CMK (cell line): ENCODE measurements at regions not wholly inside any gene's neighbourhood (a gene's known extent, or its start where the extent isn't known, plus 50 kb on each side); places are given as distances from the start of the nearest gene placed in this dataset.
"Not testable (repeated sequence)": the region's sequence is repeated elsewhere in the genome, so short reads cannot be mapped to it uniquely, and the experiment has no call there.

ENCODE experiments used
- DNase-seq: peaks from one replicate; pipeline ENCODE4 v3.0.0-alpha.2; 2010; ENCODE audit warnings: low read depth

DNA sequence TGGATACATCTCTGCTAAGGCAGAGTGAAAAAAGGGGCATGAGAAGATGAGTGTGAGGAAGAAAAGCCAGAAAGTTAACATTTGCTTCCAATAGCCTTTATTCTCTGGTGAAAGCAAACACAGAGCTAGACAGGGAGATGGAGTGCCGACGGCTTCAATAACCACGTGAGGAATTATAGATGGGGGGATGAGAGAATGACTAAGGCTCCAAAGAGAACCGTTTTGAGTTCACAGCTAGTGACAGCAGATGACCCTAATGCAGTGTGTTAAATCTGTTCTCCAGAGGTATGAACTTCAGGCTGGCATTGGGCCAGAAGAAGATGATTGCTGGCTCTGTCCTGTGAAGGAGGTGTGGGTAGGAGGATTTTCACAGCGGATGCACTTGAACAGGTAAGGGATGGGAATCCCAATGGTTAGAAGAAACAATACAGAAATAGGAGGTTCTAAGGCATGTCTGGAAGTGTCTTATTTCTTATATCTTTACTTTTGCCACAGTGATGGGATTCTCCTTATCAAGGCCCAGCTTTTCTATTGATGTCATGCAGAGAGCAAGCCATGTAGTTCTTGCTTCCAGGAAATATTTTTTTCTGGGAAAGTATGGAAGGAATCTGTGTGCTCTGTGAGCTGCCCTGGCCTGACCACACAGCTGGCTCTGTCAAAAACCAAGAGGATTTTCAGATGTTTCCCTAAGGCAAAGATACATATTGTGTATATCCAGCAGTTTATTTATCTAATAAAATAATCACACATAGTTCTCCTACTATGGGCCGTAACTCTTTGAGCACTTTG is 573.8 kb downstream of the LTN1 start:
- no peak for DNase-seq

DNA sequence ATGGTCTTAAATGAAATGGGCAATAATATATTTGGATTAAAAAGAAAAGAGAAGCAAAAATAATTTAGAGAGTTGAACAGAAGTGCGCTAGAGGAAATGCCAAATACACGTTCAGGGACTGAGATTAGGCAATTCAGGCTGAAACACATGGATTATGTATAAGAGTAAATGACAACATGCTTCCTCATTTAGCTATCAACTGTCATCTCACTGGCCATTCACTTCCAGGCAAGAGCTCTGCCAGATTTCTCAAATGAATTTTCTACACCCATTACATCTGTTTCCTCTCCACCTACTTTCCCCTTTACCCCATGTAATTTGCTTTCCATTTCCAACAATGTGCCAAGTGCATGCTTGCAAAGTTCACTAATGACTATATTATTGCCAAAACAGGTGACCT is 582.4 kb downstream of the LTN1 start:
- no peak for DNase-seq

DNA sequence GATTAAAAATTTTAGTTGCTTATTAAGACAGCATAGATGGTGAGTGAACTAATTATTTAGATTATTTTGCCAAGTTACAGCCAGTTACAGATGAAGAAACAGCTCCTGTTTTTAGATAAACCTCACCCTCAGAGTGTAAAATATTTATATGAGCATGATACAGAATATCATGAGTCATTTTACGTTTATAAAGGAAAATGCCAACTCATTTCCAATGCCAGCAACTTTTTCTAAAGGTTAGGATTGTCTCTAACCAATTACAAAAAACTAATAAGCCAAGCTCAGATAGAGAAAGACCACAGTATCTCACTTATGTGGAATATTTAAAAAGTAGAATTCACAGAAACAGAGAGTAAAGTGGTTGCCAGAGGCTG is 590.1 kb downstream of the LTN1 start:
- DNase-seq, result no peak

DNA sequence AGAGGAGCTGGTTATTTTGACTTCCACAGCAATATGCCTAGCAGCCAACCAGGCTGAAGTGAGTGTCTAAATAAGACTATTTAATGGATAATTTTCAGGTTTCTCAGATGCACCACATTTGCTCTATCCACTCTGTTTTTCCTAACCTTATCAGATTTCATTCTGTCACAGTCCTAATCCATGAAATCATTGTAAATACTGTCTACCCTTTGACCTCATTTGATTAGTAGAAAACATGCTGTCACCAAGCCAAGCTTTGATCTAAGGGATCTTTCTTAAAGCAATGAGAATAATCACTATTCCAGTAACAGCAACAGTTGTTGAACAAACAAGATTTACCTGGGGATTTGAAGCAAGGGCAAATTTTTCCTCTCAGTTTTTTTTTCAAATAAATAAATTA is 595.6 kb downstream of the LTN1 start:
- no peak for DNase-seq

DNA sequence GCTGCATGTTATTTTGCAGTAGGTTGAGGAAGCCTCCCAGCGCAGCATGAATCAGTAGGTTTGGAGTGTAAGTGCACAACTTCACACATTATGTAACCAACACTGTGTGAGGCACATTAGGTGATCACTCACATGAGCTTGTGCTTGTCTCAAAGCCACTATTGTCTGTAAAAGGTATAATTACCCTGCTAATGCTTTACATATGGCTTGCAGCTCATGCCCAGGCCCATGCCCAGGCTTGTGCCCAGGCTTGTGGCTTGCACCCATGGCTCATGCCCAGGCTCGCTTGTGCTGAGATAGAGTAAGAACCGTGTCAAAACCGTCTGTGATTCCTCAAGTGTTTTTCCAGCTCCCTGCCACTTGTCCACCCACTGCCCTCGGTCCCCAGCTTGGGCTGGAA is 596.3 kb downstream of the LTN1 start:
- DNase-seq, result no peak

DNA sequence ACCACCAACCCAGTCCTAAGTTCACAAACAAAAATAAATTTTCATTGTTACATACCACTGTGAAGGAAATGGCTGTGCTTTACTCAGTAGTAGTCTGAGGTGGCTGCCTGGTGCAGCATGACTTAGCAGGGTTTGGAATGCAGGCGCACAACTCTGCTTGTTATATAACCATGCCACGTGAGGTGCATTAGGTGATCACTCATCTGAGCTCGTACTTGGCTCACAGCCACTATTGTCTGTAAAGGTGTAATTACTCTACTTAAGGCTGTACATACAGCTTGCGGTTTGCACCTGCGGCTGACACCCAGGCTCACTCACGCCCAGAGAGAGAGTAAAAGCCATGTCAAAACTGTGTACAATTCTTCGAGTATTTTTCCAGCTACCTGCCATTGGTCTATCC is 599.4 kb downstream of the LTN1 start:
- DNase-seq, result no peak

DNA sequence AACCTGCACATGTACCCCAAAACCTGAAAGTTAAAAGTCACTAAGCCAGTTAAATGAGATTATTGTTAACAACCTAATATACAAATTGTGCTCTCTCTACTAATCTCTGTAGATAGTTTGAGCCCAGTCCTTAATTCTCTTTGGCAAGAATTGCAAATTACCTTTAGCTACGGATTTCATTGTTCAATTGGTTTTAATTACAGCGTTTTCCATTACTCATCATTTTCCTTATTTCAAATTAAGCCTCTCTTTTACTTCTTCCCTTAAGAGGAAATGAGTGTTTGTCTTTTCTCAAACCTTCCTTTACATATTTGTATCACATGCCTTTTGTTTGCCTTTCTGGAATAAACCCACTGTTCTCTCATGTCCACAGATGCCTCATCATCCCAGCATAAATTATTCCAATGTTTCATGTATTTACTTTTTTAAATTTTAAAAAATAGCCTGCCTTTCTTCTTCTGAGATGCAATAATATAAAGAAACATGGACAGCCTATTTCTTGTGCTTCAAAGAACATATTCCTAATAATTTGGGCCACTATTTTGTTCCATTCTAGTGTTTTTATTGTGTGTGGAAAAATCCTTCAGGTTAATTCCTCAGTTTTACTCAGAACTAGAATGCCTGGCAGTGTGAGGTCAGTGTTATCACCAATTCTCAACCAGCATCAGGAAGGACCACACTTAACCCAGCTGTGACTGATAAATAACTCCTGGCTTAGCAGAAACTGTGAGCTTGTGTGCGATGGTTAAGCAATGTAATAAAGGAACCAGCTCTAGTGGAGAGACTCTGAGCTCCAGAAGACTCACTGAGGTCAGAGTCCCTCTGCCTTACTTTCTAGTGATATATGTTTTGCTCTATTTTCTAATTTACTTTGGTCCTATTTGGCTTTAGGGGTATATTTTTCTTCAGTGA is 600.5 kb downstream of the LTN1 start:
- DNase-seq, result peak; percentile 98

DNA sequence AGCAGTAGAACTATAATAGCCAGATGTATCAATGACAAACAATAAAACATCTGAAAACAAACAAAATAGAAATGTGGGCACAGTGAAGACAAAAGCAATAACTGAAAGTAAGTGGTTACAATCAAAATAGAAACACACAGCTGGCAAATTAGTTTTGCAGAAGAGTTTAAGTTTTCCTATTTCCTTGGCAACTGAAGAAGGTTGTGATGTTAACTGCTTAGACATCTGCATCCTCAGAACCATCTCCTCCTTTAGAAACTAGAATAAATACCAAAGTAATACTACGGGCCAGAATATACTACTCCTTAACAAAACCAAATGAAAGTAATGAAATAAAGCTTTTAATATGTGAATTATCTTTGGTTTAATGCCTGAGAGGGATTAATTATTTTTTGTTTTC is 605.5 kb downstream of the LTN1 start:
- no peak for DNase-seq

DNA sequence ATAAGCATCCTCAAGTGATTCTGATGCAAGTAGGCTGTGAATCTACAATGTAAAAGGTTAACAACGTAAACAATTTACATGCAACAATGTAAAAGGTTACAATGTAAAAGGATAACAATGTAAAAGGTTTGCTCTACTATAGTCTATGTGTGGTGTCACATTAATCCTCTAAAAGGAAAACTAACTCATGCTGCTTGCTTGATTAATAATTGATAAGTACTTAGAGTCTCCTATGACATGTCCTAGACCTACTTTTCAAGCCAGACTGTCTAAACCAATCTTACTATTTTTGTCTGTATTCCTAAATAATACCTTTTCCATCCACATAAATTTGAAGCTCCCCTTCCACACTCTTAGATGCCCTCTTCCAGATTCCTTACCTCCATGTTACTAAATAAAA is 606.8 kb downstream of the LTN1 start:
- DNase-seq, result no peak

DNA sequence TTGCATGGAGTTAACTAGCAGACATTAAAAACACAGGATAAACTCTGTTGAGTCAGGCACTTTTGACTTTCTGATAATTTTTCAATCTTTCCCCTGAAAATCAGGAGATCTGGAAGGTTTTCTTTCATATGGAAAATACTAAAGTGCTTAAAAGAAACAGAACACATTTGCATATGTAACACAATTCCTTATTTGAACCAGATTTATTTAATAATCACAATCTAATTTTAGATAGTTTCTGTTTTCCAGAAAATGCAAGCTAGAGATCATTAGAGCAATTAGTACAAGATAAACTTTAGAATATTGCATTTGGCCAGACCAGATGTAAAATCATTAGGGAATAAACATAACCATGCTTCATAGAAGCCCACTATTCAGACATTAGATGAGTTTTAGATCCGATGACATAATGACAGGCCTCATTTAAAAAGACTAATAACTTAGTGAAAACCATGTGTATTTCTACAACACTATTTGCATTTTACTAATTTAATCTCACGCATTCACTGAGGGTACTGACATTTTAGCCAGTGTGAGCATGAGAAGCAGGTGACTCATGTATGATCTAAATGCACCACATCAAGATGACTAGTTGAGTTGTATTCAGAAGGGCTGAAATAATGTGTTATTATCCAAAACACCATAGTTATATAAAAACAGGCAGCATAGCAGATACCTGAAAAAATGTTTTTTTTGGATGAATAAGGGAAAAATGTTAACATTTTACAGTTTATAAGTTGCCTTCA is 611.5 kb downstream of the LTN1 start:
- not testable (repeated sequence) for DNase-seq

DNA sequence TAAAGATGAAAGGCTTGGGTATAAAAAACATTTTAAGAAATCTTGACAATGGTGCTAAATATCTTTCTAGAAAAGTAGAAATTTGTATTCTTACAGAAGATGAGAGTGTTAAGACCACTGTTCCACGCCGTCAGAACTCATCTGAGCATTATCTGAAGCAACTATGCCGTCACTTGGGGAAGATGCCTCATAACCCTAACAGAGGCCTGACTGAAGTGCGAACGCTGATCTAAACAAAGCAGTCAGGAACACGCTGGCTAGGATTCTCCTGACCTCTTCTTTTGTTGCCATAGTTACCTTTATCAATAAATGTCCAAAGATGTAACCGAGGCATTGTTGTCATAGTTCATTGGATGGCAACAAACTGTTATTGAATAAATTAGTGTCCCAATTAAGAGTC is 612.4 kb downstream of the LTN1 start:
- DNase-seq, result no peak

DNA sequence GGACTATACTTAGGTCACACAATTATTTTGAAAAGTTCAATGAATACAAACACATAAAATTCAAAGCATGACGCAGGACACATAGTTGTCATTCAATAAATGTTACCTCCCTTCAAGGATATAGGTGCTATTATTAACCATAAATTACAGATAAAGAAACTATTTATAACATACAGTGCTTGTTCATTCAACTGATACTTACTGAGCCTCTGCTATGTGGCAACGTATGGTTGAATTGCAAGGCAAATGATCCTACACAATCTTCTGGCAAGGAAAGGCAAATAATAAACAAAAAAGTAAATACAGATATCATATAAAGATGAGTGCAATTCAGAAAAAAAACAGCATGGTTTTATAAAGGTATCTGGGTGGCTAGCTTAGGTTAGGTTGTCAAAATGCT is 614.7 kb downstream of the LTN1 start:
- no peak for DNase-seq

DNA sequence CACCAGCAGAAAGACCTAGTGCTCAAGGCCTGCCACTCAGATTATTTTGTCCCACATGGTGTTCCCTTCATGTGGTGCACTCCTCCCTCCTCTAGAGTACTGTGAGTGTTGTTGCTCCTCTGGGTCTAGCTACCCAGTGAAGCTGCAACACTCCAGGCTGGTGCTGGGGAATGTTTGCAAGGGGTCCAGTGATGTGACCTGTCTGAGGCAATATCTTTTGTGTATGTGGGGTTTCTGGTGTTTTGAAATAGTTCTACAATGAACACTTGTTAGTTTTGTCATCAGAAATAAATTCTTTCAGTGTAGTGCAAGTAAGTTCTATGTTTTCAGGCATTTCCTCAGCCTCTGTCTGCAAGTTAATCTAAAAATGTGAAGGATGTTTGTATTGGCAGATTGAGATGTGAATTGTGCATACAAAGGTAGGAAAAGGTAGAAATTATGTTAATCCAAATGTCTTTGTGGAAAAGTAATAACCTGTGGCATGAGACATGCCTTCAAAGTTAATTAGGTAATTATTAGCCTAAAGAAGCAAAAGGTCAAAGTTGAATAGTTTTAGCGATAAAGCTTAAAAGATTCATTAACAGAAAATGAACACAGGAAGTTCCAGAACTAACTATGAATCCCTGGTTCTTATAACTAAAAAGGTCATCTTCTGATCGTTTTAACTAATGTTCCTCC is 616.8 kb downstream of the LTN1 start:
- no peak for DNase-seq

DNA sequence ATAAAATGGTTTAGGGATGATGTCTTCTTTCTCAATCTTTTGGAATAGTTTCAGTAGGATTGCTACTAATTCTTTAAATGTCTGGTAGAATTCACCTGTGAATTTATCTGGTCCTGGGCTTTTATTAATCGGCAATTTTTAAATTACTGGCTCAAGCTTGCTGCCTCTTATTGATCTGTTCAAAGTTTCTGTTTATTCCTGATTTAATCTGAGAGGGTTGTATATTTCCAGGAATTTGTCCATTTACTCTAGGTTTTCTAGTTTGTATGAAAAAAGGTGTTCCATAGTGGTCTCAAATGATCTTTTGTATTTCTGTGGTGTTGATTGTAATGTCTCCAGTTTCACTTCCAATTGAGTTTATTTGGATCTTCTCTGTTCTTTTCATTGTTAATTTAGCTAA is 617.8 kb downstream of the LTN1 start:
- no peak for DNase-seq

DNA sequence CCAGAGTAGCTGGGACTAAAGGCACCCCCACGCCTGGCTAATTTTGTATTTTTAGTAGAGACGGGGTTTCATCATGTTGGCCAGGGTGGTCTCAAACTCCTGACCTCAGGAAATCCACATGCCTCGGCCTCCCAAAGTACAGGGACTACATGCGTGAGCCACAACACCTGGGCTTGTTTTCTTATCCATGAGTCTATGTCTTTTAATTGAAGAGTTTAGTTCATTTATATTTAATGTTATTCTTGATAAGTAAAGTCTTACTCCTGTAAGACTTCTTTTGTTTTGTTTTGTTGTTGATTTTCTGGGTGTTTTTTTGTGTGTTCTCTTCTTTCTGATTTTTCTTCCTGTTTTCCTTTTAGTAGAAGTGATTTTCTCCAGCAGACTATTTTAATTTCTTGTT is 621.0 kb downstream of the LTN1 start:
- DNase-seq, result no peak

DNA sequence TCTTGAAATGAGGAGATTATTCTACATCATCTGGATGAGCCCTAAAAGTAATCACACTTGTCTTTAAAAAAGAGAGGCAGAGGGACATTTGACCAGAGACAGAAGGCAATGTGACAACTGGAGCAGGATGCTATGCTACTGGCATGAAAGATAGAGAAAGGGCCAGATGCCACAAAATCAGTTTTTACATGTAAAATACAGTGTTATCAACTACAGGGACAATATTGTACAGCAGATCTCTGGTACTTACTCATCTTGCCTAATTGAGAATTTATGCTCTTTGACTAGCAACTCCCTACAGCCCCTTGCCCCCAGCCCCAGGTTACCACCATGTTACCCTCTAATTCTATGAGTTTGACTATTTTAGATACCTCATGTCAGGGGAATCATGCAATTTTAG is 633.4 kb downstream of the LTN1 start:
- DNase-seq, result peak; percentile 30

DNA sequence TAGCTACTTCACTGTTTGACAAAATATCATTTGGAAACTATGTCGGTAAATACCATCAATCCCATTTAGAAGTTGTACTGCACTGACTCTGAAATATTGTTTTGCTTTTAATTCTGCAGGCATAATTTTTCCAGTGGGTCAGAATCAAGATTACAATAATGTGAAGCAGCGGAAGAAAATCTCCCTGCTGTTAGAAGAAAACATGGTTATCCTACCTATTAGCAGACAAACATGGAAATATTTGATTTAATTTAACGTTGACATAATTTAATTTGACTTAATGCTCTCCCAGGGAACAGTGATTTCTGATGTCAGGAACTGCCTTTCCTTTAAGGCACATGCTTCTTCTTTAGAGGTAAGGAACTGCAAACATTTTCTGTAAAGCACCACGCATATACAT is 634.0 kb downstream of the LTN1 start:
- DNase-seq, result no peak

DNA sequence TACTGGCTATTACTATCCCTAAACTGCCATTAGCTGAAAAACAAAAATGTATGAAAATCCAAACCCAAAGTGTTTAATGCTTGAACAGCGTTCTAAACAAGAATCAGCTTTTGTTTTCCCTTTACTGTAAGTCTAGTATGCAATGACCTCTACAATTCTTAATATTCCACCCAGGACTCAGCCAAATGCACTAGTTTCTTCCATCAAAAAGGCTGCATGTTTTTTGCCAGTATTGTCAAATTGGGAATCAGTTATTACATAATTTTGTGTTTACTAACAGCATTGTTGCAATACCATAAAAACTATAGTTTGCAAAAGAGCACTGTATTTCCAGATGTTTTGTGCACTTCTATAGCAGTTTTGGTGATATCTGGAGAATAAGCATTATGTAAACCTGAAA is 634.5 kb downstream of the LTN1 start:
- DNase-seq, result no peak

DNA sequence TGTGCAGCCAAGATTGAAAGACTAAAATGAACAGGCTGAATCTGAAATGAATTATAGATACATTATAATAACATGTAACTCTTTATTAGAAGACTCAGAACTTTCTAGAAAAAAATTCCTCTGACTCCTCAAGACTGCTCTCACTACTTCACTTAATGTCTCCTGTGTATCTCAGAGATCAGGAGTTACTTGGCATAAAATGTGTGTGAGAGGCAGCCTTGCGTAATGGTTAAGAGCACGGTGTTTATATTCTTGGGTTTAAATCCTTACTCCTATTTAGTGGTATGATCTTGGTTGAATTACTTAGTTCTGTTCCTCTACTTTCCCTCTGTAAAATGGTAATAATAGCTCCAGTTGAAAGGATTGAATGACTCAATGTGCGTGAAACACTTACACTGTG is 634.9 kb downstream of the LTN1 start:
- DNase-seq, result no peak

DNA sequence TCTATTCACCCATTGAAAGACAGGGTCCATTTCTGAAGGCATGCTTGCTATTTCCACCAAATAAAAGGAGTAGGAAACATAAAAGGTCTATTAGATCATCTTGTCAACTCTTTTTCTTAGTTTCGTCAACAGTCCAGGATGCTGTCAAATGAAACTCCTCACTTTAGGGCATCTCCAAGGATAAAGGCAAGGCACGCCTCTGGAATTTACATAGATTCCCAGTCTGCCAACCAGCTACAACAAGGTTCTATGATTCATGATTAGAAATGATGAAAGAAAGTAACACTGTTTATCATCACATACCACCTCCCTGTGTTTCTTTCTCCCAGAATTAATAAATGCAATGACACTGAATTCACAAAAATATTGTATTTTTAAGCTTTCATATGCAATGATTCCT is 636.3 kb downstream of the LTN1 start:
- no peak for DNase-seq

DNA sequence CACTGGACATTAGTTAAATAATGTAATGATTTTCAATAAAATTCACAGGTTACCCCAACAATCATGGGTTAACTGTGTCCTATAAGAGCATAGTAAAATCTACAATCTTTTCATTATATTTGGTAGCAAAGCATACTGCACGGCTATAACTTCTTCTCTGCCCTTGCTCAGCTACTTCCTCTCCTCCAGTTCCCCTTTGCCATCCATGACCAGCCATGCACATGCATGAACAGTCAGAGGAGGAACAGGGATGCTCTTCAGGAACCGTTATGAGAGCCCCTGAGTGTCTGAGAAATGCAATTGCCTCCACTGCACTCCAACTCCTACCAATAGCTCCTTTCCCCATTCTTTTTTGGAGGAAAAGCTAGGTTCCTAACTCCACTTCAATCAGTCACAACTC is 646.7 kb downstream of the LTN1 start:
- no peak for DNase-seq

DNA sequence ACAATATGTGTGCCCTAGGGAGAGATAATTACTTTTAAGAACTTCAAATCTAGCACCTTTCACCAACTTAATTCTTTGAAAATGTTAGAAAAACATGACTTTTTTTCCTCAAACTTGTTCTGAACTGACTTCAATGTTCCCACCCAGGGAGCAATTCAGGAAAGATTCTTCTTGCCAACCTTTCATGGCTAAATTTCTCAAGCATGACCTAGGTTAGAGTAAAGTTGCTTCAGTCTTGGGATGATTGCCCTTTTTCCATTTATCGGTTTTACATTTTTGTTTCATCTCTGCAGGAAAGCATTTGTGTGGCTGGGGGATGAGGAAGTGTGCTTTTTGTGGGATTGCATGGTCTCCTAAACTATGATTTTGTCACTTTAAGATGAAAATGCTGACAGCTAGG is 647.7 kb downstream of the LTN1 start:
- no peak for DNase-seq
